C4-2B (cell line): ENCODE measurements at regions not wholly inside any gene's neighbourhood (a gene's known extent, or its start where the extent isn't known, plus 50 kb on each side); places are given as distances from the start of the nearest gene placed in this dataset.

Experiments used
- ZFX ChIP-seq: fragments of 450-650 bp; IDR thresholded peaks from 2 replicates; pipeline ENCODE4 v1.6.1; 2017
- TF ChIP-seq, protein P1 (sequence below): fragments of 450-650 bp; conservative IDR thresholded peaks from 2 replicates; pipeline ENCODE4 v1.5.1; 2017; ENCODE audit warnings: mild to moderate bottlenecking

- TF ChIP-seq, protein P1, sequence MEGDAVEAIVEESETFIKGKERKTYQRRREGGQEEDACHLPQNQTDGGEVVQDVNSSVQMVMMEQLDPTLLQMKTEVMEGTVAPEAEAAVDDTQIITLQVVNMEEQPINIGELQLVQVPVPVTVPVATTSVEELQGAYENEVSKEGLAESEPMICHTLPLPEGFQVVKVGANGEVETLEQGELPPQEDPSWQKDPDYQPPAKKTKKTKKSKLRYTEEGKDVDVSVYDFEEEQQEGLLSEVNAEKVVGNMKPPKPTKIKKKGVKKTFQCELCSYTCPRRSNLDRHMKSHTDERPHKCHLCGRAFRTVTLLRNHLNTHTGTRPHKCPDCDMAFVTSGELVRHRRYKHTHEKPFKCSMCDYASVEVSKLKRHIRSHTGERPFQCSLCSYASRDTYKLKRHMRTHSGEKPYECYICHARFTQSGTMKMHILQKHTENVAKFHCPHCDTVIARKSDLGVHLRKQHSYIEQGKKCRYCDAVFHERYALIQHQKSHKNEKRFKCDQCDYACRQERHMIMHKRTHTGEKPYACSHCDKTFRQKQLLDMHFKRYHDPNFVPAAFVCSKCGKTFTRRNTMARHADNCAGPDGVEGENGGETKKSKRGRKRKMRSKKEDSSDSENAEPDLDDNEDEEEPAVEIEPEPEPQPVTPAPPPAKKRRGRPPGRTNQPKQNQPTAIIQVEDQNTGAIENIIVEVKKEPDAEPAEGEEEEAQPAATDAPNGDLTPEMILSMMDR = no peak
- TF ChIP-seq ZFX = no peak
These were observed 431.9 kb downstream of the MFSD1 start for GRCh38 chr3:159233734-159234133.
